ENCODE measurements at regions not wholly inside any gene's neighbourhood (a gene's known extent, or its start where the extent isn't known, plus 50 kb on each side); places are given as distances from the start of the nearest gene placed in this dataset.

DNA sequence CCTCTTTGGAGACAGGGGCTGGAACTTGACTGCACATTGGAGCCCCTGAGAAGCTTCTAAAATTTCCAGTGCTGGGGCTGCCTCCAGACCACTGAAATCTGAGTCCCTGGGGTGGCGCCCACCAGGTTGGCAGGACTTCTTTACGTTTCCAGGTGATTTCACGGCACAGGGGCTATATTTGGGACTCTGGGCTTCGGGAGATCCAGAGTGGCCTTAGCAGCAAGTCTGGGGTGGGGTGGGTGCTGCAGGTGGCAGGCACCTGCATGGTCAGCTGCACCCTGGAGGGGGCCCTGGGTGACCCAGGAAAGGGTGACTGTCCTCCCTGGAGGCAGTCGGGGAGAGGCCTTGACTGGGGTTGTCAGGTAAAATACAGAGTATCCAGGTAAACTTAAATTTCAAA, 135.5 kb upstream of the PHACTR3 start:
- H3K4me3 Mint-ChIP-seq: no peak overlapping the region
- H3K4me3 ChIP-seq (ENCODE audit: low read length): no peak overlapping the region
- no peak for DNase-seq
- H3K27ac ChIP-seq (ENCODE audit: low read depth, low read length): no peak overlapping the region
- no peak overlapping the region for H3K27ac Mint-ChIP-seq
- no peaks in the 10 kb centered on the region for H3K36me3 ChIP-seq (ENCODE audit: control insufficient read depth in 2 of 3, insufficient read depth in 3 of 3, low read length in 3 of 3)
- no peaks in the 10 kb centered on the region for H3K9me3 Mint-ChIP-seq
- intact Hi-C loops (cut with micrococcal nuclease): no loop called here
- peaks cover 0 to 7% (median 0%) of the 10 kb centered on the region in 5 donors for H3K27me3 Mint-ChIP-seq
- H3K4me1 Mint-ChIP-seq: peaks cover 0 to 1% (median 0%) of the 10 kb centered on the region in 7 donors
- ChIA-PET POLR2A (no interaction called here), CTCF (no interaction called here)
- no peak for ATAC-seq
- no peaks in the 10 kb centered on the region for H3K4me1 ChIP-seq (ENCODE audit: control insufficient read depth in 2 of 2, insufficient read depth in 2 of 2, low read length in 2 of 2)
- no peaks in the 10 kb centered on the region for H3K36me3 Mint-ChIP-seq
- H3K9me3 ChIP-seq (ENCODE audit: control insufficient read depth in 2 of 3, low read length in 3 of 3): no peaks in the 10 kb centered on the region
- H3K27me3 ChIP-seq (ENCODE audit: control insufficient read depth in 2 of 2, insufficient read depth in 2 of 2, low read length in 2 of 2): no peaks in the 10 kb centered on the region

DNA sequence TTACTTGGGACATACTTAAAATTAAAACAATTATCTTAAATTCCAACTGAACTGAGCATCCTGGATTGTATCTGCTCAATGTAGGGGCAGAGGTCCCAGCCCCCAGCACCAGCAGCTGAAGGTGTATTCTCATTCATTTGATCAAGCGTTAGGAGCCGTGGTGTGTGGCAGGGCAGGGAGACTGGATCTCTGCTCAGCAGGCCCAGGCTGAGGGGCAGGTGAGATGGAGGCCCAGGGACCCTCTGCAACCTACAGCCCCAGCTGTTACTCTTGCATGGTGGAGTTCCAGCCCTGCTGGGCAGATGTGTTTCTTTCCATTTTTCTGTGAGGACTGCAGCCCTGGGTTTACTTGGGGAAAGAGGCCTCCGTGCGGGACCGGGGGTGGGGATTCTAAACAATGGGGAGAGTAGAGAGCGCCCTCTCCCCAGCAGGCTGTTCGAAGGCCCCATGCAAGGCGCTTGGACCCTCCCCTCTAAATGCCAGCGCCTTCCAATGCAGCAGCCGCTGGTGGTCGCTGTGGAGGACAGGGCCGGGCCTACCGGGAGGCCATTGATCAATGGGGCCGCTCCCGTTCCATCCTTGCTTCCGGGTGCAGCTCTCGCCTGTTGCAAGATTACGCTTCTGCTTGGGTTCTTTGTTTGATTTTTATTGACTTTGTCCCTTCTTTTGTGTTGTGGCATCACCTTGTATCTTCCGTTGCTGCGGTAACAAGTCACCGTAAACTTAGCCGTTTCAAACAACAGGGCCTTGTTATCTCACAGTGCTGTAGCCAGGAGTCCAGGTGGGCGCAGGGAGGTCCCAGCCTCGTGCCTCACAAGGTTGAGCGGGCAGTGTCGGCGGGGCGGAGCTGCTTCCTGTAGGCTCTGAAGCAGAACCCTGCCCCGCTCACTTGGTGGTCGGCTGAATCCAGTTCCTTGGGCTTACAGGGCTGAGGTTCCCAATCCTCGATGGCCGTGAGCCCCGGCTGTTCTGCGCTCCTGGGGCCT, 134.8 kb upstream of the PHACTR3 start:
- Mint-ChIP-seq H3K27ac (no peak overlapping the region), H3K4me1 (peaks cover 0 to 1% (median 0%) of the 10 kb centered on the region in 7 donors), H3K9me3 (no peaks in the 10 kb centered on the region), H3K4me3 (no peak overlapping the region), H3K36me3 (no peaks in the 10 kb centered on the region), H3K27me3 (peaks cover 0 to 11% (median 0%) of the 10 kb centered on the region in 5 donors)
- Histone ChIP-seq H3K4me1 (ENCODE audit: control insufficient read depth in 2 of 2, insufficient read depth in 2 of 2, low read length in 2 of 2) (no peaks in the 10 kb centered on the region), H3K4me3 (ENCODE audit: low read length) (no peak overlapping the region), H3K9me3 (ENCODE audit: control insufficient read depth in 2 of 3, low read length in 3 of 3) (no peaks in the 10 kb centered on the region), H3K36me3 (ENCODE audit: control insufficient read depth in 2 of 3, insufficient read depth in 3 of 3, low read length in 3 of 3) (no peaks in the 10 kb centered on the region), H3K27ac (ENCODE audit: low read depth, low read length) (no peak overlapping the region), H3K27me3 (ENCODE audit: control insufficient read depth in 2 of 2, insufficient read depth in 2 of 2, low read length in 2 of 2) (no peaks in the 10 kb centered on the region)
- DNase-seq (no peak), ATAC-seq (no peak)
- ChIA-PET CTCF (no interaction called here), POLR2A (no interaction called here)
- intact Hi-C loops (cut with micrococcal nuclease): no loop called here

- no peak for DNase-seq
- POLR2A ChIA-PET: no interaction called here
These were observed 133.8 kb upstream of the PHACTR3 start for GRCh38 chr20:59470521-59470920.

GRCh38 chr20:59471653-59472421, 132.5 kb upstream of the PHACTR3 start:
- peaks cover 0 to 19% (median 0%) of the 10 kb centered on the region in 5 donors for H3K27me3 Mint-ChIP-seq
- H3K36me3 Mint-ChIP-seq: no peaks in the 10 kb centered on the region
- H3K4me3 Mint-ChIP-seq: no peak overlapping the region
- intact Hi-C loops (cut with micrococcal nuclease): no loop called here
- Histone ChIP-seq H3K27ac (ENCODE audit: low read depth, low read length) (no peak overlapping the region), H3K27me3 (ENCODE audit: control insufficient read depth in 2 of 2, insufficient read depth in 2 of 2, low read length in 2 of 2) (no peaks in the 10 kb centered on the region), H3K4me1 (ENCODE audit: control insufficient read depth in 2 of 2, insufficient read depth in 2 of 2, low read length in 2 of 2) (no peaks in the 10 kb centered on the region), H3K36me3 (ENCODE audit: control insufficient read depth in 2 of 3, insufficient read depth in 3 of 3, low read length in 3 of 3) (no peaks in the 10 kb centered on the region), H3K9me3 (ENCODE audit: control insufficient read depth in 2 of 3, low read length in 3 of 3) (no peaks in the 10 kb centered on the region), H3K4me3 (ENCODE audit: low read length) (no peak overlapping the region)
- H3K27ac Mint-ChIP-seq: no peak overlapping the region
- DNase-seq (no peak), ATAC-seq (no peak)
- POLR2A ChIA-PET: no interaction called here
- peaks cover 0 to 1% (median 0%) of the 10 kb centered on the region in 7 donors for H3K4me1 Mint-ChIP-seq
- CTCF ChIA-PET: no interaction called here
- no peaks in the 10 kb centered on the region for H3K9me3 Mint-ChIP-seq

More at GRCh38 chr20:59470521-59470920, 133.8 kb upstream of the PHACTR3 start:
- ATAC-seq: no peak
- CTCF ChIA-PET: no interaction called here
- Histone ChIP-seq H3K36me3 (ENCODE audit: control insufficient read depth in 2 of 3, insufficient read depth in 3 of 3, low read length in 3 of 3) (no peaks in the 10 kb centered on the region), H3K4me1 (ENCODE audit: control insufficient read depth in 2 of 2, insufficient read depth in 2 of 2, low read length in 2 of 2) (no peaks in the 10 kb centered on the region), H3K4me3 (ENCODE audit: low read length) (no peak overlapping the region), H3K27ac (ENCODE audit: low read depth, low read length) (no peak overlapping the region), H3K9me3 (ENCODE audit: control insufficient read depth in 2 of 3, low read length in 3 of 3) (no peaks in the 10 kb centered on the region), H3K27me3 (ENCODE audit: control insufficient read depth in 2 of 2, insufficient read depth in 2 of 2, low read length in 2 of 2) (no peaks in the 10 kb centered on the region)
- Mint-ChIP-seq H3K36me3 (no peaks in the 10 kb centered on the region), H3K9me3 (no peaks in the 10 kb centered on the region), H3K27me3 (peaks cover 0 to 12% (median 0%) of the 10 kb centered on the region in 5 donors), H3K4me1 (peaks cover 0 to 1% (median 0%) of the 10 kb centered on the region in 7 donors), H3K4me3 (no peak overlapping the region), H3K27ac (no peak overlapping the region)
- intact Hi-C loops (cut with micrococcal nuclease): no loop called here

DNA sequence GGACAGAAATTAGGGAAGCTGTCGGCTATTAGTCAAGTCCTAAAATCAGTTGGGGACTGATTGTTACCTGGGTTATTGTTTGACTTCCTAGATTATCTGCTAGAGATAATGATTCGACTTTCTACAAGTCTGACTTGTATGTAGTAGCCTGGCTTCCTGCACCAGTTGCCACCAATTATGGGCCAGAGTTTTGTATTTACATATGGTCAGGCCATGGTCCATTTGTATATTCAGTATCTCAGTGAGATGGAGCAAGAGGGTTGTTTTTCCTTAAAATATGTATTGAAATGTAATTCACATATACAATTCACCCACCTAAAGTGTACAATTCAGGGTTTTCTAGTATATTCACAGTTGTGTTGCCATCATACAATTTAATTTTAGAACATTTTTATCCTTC, 130.6 kb upstream of the PHACTR3 start:
- no peaks in the 10 kb centered on the region for H3K36me3 ChIP-seq (ENCODE audit: control insufficient read depth in 2 of 3, insufficient read depth in 3 of 3, low read length in 3 of 3)
- Mint-ChIP-seq H3K4me3 (no peak overlapping the region), H3K36me3 (no peaks in the 10 kb centered on the region), H3K9me3 (no peaks in the 10 kb centered on the region), H3K4me1 (peaks cover 0 to 1% (median 0%) of the 10 kb centered on the region in 7 donors), H3K27me3 (peaks cover 0 to 21% (median 0%) of the 10 kb centered on the region in 5 donors), H3K27ac (no peak overlapping the region)
- H3K27ac ChIP-seq (ENCODE audit: low read depth, low read length): no peak overlapping the region
- ATAC-seq: no peak
- no peak for DNase-seq
- no peaks in the 10 kb centered on the region for H3K27me3 ChIP-seq (ENCODE audit: control insufficient read depth in 2 of 2, insufficient read depth in 2 of 2, low read length in 2 of 2)
- no peaks in the 10 kb centered on the region for H3K9me3 ChIP-seq (ENCODE audit: control insufficient read depth in 2 of 3, low read length in 3 of 3)
- ChIA-PET POLR2A (no interaction called here), CTCF (interaction anchor here (0.6 kb wide), 1 partner anchor 1519 kb away, joined by 3 read pairs; no protein-coding TSS in a partner anchor)
- no peaks in the 10 kb centered on the region for H3K4me1 ChIP-seq (ENCODE audit: control insufficient read depth in 2 of 2, insufficient read depth in 2 of 2, low read length in 2 of 2)
- intact Hi-C loops (cut with micrococcal nuclease): no loop called here
- no peak overlapping the region for H3K4me3 ChIP-seq (ENCODE audit: low read length)

- POLR2A ChIA-PET: no interaction called here
- H3K36me3 Mint-ChIP-seq: no peaks in the 10 kb centered on the region
- intact Hi-C loops (cut with micrococcal nuclease): no loop called here
These were observed 123.3 kb upstream of the PHACTR3 start for GRCh38 chr20:59481067-59481466.

More at GRCh38 chr20:59481067-59481466, 123.3 kb upstream of the PHACTR3 start:
- H3K9me3 ChIP-seq (ENCODE audit: control insufficient read depth in 2 of 3, low read length in 3 of 3): no peaks in the 10 kb centered on the region
- no peak for ATAC-seq
- DNase-seq: no peak
- CTCF ChIA-PET: interaction anchor here (0.6 kb wide), 1 partner anchor 617 kb away, joined by 3 read pairs; no protein-coding TSS in a partner anchor
- H3K27ac ChIP-seq (ENCODE audit: low read depth, low read length): no peak overlapping the region
- H3K27me3 ChIP-seq (ENCODE audit: control insufficient read depth in 2 of 2, insufficient read depth in 2 of 2, low read length in 2 of 2): no peaks in the 10 kb centered on the region
- no peaks in the 10 kb centered on the region for H3K4me1 ChIP-seq (ENCODE audit: control insufficient read depth in 2 of 2, insufficient read depth in 2 of 2, low read length in 2 of 2)
- H3K4me1 Mint-ChIP-seq: peaks cover 0 to 3% (median 0%) of the 10 kb centered on the region in 7 donors
- H3K36me3 ChIP-seq (ENCODE audit: control insufficient read depth in 2 of 3, insufficient read depth in 3 of 3, low read length in 3 of 3): no peaks in the 10 kb centered on the region
- no peak overlapping the region for H3K4me3 ChIP-seq (ENCODE audit: low read length)
- peaks cover 13 to 31% (median 24%) of the 10 kb centered on the region in 5 donors for H3K27me3 Mint-ChIP-seq
- peaks cover 0 to 2% (median 0%) of the 10 kb centered on the region in 11 donors for H3K9me3 Mint-ChIP-seq
- no peak overlapping the region for H3K4me3 Mint-ChIP-seq
- H3K27ac Mint-ChIP-seq: no peak overlapping the region
